GM10266 (cell line): ENCODE measurements at regions not wholly inside any gene's neighbourhood (a gene's known extent, or its start where the extent isn't known, plus 50 kb on each side); places are given as distances from the start of the nearest gene placed in this dataset.

Experiments used
- DNase-seq: peaks from one replicate; pipeline ENCODE4 v3.0.0; 2012; ENCODE audit errors: extremely low spot score
- CTCF ChIP-seq: IDR thresholded peaks from 2 replicates; pipeline ENCODE4 v1.5.1; 2012; ENCODE audit warnings: mild to moderate bottlenecking, low read depth; ENCODE audit not compliant: control insufficient read depth, insufficient read depth; ENCODE audit errors: missing control alignments

GRCh38 chr5:6198531-6198930, 179.8 kb downstream of the MED10 start:
- no peak for TF ChIP-seq CTCF
- DNase-seq: no peak

- TF ChIP-seq CTCF: no peak
- DNase-seq: no peak
Observed at GRCh38 chr5:6197427-6197826, 180.9 kb downstream of the MED10 start.

GRCh38 chr5:6195711-6196358, 182.5 kb downstream of the MED10 start:
- DNase-seq: no peak
- no peak for TF ChIP-seq CTCF

GRCh38 chr5:6194906-6195612, 183.3 kb downstream of the MED10 start:
- no peak for DNase-seq
- no peak for TF ChIP-seq CTCF

- no peak for DNase-seq
- no peak for TF ChIP-seq CTCF
Observed at GRCh38 chr5:6194261-6194875, 184.0 kb downstream of the MED10 start.

GRCh38 chr5:6193310-6193709, 185.0 kb downstream of the MED10 start:
- TF ChIP-seq CTCF: no peak
- DNase-seq: no peak

- TF ChIP-seq CTCF: no peak
- no peak for DNase-seq
Observed at GRCh38 chr5:6190838-6191237, 187.5 kb downstream of the MED10 start.
